Fibroblast of lung (primary cell): ENCODE measurements at regions not wholly inside any gene's neighbourhood (a gene's known extent, or its start where the extent isn't known, plus 50 kb on each side); places are given as distances from the start of the nearest gene placed in this dataset.

ENCODE experiments used
- CTCF ChIP-seq, 2 donors: IDR thresholded peaks in 1 of 2; conservative IDR thresholded peaks in 1 of 2; 1 replicate in 1 of 2; 2 replicates in 1 of 2; pipeline ENCODE4 v1.5.1; 2011 to 2012; ENCODE audit warnings: low read length in 2 of 2, control low read depth in 1 of 2, inconsistent platforms in 1 of 2, low read depth in 1 of 2, mild to moderate bottlenecking in 1 of 2
- EZH2 ChIP-seq: IDR thresholded peaks from 2 replicates; pipeline ENCODE4 v1.5.1; 2012; ENCODE audit warnings: low read length, control low read depth, mild to moderate bottlenecking; ENCODE audit errors: missing control alignments

GRCh38 chr7:41047211-41047610, 655.7 kb downstream of the INHBA start:
- TF ChIP-seq CTCF (conservative IDR thresholded peaks at IDR 0.05 in 1 of 2, IDR thresholded peaks at IDR 0.05 in 1 of 2; ENCODE audit: low read depth in 1 of 2, low read length in 2 of 2) (no peak), EZH2 (no peak)
